A204.1 (cell line): ENCODE measurements at regions not wholly inside any gene's neighbourhood (a gene's known extent, or its start where the extent isn't known, plus 50 kb on each side); places are given as distances from the start of the nearest gene placed in this dataset.

ENCODE experiments used
- FAIRE-seq: peaks from 2 replicates; lab custom pipeline; 2012; peaks lifted over from hg19 to GRCh38; lab: Jason Lieb, UNC

GRCh38 chr12:111107392-111108178, 187.2 kb upstream of the MYL2 start:
- no peak for FAIRE-seq

- FAIRE-seq, result no peak
Observed at GRCh38 chr12:111105294-111105693, 184.9 kb upstream of the MYL2 start.

- FAIRE-seq, result no peak
Observed at GRCh38 chr12:111103583-111103982, 183.2 kb upstream of the MYL2 start.

GRCh38 chr12:111102102-111102739, 181.8 kb upstream of the MYL2 start:
- FAIRE-seq, result no peak

- no peak for FAIRE-seq
Observed at GRCh38 chr12:111101003-111101402, 180.6 kb upstream of the MYL2 start.

- FAIRE-seq, result no peak
Observed at GRCh38 chr12:111100554-111100953, 180.2 kb upstream of the MYL2 start.

- no peak for FAIRE-seq
Observed at GRCh38 chr12:111100003-111100402, 179.6 kb upstream of the MYL2 start.

- no peak for FAIRE-seq
Observed at GRCh38 chr12:111099186-111099585, 178.8 kb upstream of the MYL2 start.

- FAIRE-seq, result no peak
Observed at GRCh38 chr12:111094157-111095010, 174.0 kb upstream of the MYL2 start.

GRCh38 chr12:111093428-111094142, 173.2 kb upstream of the MYL2 start:
- FAIRE-seq, result no peak

GRCh38 chr12:111091051-111091450, 170.7 kb upstream of the MYL2 start:
- FAIRE-seq, result no peak

- no peak for FAIRE-seq
Observed at GRCh38 chr12:111089616-111090015, 169.2 kb upstream of the MYL2 start.

- FAIRE-seq, result no peak
Observed at GRCh38 chr12:111088409-111088808, 168.0 kb upstream of the MYL2 start.

GRCh38 chr12:111086947-111087700, 166.7 kb upstream of the MYL2 start:
- no peak for FAIRE-seq

GRCh38 chr12:111085096-111085495, 164.7 kb upstream of the MYL2 start:
- no peak for FAIRE-seq

GRCh38 chr12:111084605-111085004, 164.2 kb upstream of the MYL2 start:
- no peak for FAIRE-seq

- FAIRE-seq, result no peak
Observed at GRCh38 chr12:111084158-111084557, 163.8 kb upstream of the MYL2 start.

GRCh38 chr12:111081600-111081999, 161.2 kb upstream of the MYL2 start:
- no peak for FAIRE-seq

GRCh38 chr12:111078731-111079130, 158.4 kb upstream of the MYL2 start:
- FAIRE-seq, result no peak

- no peak for FAIRE-seq
Observed at GRCh38 chr12:111076611-111077451, 156.5 kb upstream of the MYL2 start.

- FAIRE-seq, result no peak
Observed at GRCh38 chr12:111076199-111076598, 155.8 kb upstream of the MYL2 start.
